ENCODE measurements at regions not wholly inside any gene's neighbourhood (a gene's known extent, or its start where the extent isn't known, plus 50 kb on each side); places are given as distances from the start of the nearest gene placed in this dataset.

- H3K27ac Mint-ChIP-seq: no peak overlapping the region
- peaks cover 6 to 18% of the 10 kb centered on the region in 2 donors for H3K27me3 Mint-ChIP-seq
- no peaks in the 10 kb centered on the region for H3K4me1 Mint-ChIP-seq
- peaks cover 0 to 2% of the 10 kb centered on the region in 2 donors for H3K9me3 Mint-ChIP-seq
- DNase-seq (no peak), ATAC-seq (replicated peaks) (no peak)
- H3K4me3 Mint-ChIP-seq: no peak overlapping the region
- no peaks in the 10 kb centered on the region for H3K36me3 Mint-ChIP-seq
Measured at GRCh38 chr18:21928925-21929324, 188.3 kb downstream of the MIB1 start.

GRCh38 chr18:21930177-21930576, 189.6 kb downstream of the MIB1 start:
- H3K36me3 Mint-ChIP-seq: no peaks in the 10 kb centered on the region
- ATAC-seq (replicated peaks): no peak

GRCh38 chr18:21933931-21934765, 193.6 kb downstream of the MIB1 start:
- DNase-seq (no peak), ATAC-seq (replicated peaks) (no peak)
- peaks cover 11 to 15% of the 10 kb centered on the region in 2 donors for H3K27me3 Mint-ChIP-seq
- no peaks in the 10 kb centered on the region for H3K36me3 Mint-ChIP-seq
- H3K9me3 Mint-ChIP-seq: no peaks in the 10 kb centered on the region
- H3K4me3 Mint-ChIP-seq: no peak overlapping the region
- H3K27ac Mint-ChIP-seq: no peak overlapping the region
- H3K4me1 Mint-ChIP-seq: no peaks in the 10 kb centered on the region

More at GRCh38 chr18:21930177-21930576, 189.6 kb downstream of the MIB1 start:
- peaks cover 11 to 18% of the 10 kb centered on the region in 2 donors for H3K27me3 Mint-ChIP-seq
- no peak overlapping the region for H3K27ac Mint-ChIP-seq
- H3K4me1 Mint-ChIP-seq: no peaks in the 10 kb centered on the region
- DNase-seq: no peak
- H3K9me3 Mint-ChIP-seq: peaks cover 0 to 2% of the 10 kb centered on the region in 2 donors
- no peak overlapping the region for H3K4me3 Mint-ChIP-seq

GRCh38 chr18:21934766-21935015, 194.1 kb downstream of the MIB1 start:
- Mint-ChIP-seq H3K9me3 (no peaks in the 10 kb centered on the region), H3K36me3 (no peaks in the 10 kb centered on the region), H3K4me1 (no peaks in the 10 kb centered on the region), H3K27ac (no peak overlapping the region), H3K4me3 (no peak overlapping the region), H3K27me3 (peaks cover 8 to 15% of the 10 kb centered on the region in 2 donors)
- DNase-seq: no peak
- no peak for ATAC-seq (replicated peaks)

GRCh38 chr18:21943456-21943855, 202.9 kb downstream of the MIB1 start:
- no peaks in the 10 kb centered on the region for H3K4me1 Mint-ChIP-seq
- H3K36me3 Mint-ChIP-seq: no peaks in the 10 kb centered on the region
- H3K4me3 Mint-ChIP-seq: no peak overlapping the region

GRCh38 chr18:21949326-21950015, 208.9 kb downstream of the MIB1 start:
- Mint-ChIP-seq H3K4me1 (no peaks in the 10 kb centered on the region), H3K4me3 (no peak overlapping the region), H3K27me3 (peaks cover 34 to 38% of the 10 kb centered on the region in 2 donors), H3K27ac (no peak overlapping the region), H3K36me3 (peaks cover 0 to 2% of the 10 kb centered on the region in 2 donors), H3K9me3 (peaks cover 0 to 3% of the 10 kb centered on the region in 2 donors)
- ATAC-seq (replicated peaks) (no peak), DNase-seq (no peak)

More at GRCh38 chr18:21943456-21943855, 202.9 kb downstream of the MIB1 start:
- peaks cover 7 to 17% of the 10 kb centered on the region in 2 donors for H3K27me3 Mint-ChIP-seq
- H3K27ac Mint-ChIP-seq: no peak overlapping the region
- no peaks in the 10 kb centered on the region for H3K9me3 Mint-ChIP-seq
- no peak for DNase-seq
- ATAC-seq (replicated peaks): no peak

GRCh38 chr18:21955757-21956652, 213.4 kb upstream of the GATA6 start:
- Mint-ChIP-seq H3K4me1 (peaks cover 0 to 5% of the 10 kb centered on the region in 2 donors), H3K4me3 (no peak overlapping the region), H3K27me3 (peaks cover 15 to 16% of the 10 kb centered on the region in 2 donors), H3K36me3 (peaks cover 0 to 2% of the 10 kb centered on the region in 2 donors), H3K9me3 (peaks cover 0 to 3% of the 10 kb centered on the region in 2 donors), H3K27ac (no peak overlapping the region)
- ATAC-seq (replicated peaks) (peak; percentile 97 to 99), DNase-seq (peak; percentile 33)

- H3K27me3 Mint-ChIP-seq: peaks cover 5 to 6% of the 10 kb centered on the region in 2 donors
Measured at GRCh38 chr18:21958263-21958662, 211.1 kb upstream of the GATA6 start.

GRCh38 chr18:21958707-21959450, 210.5 kb upstream of the GATA6 start:
- Mint-ChIP-seq H3K4me3 (no peak overlapping the region), H3K4me1 (peaks cover 0 to 5% of the 10 kb centered on the region in 2 donors), H3K27me3 (peaks cover 5% of the 10 kb centered on the region in 2 donors), H3K27ac (no peak overlapping the region), H3K36me3 (no peaks in the 10 kb centered on the region), H3K9me3 (no peaks in the 10 kb centered on the region)
- DNase-seq: no peak
- ATAC-seq (replicated peaks): no peak

More at GRCh38 chr18:21958263-21958662, 211.1 kb upstream of the GATA6 start:
- H3K4me3 Mint-ChIP-seq: no peak overlapping the region
- H3K36me3 Mint-ChIP-seq: no peaks in the 10 kb centered on the region
- H3K27ac Mint-ChIP-seq: no peak overlapping the region
- H3K4me1 Mint-ChIP-seq: peaks cover 0 to 5% of the 10 kb centered on the region in 2 donors
- no peaks in the 10 kb centered on the region for H3K9me3 Mint-ChIP-seq
- no peak for DNase-seq
- no peak for ATAC-seq (replicated peaks)

GRCh38 chr18:21960189-21960588, 209.2 kb upstream of the GATA6 start:
- Mint-ChIP-seq H3K9me3 (no peaks in the 10 kb centered on the region), H3K27me3 (peaks cover 5 to 7% of the 10 kb centered on the region in 2 donors), H3K27ac (no peak overlapping the region), H3K36me3 (no peaks in the 10 kb centered on the region), H3K4me3 (no peak overlapping the region), H3K4me1 (peaks cover 0 to 5% of the 10 kb centered on the region in 2 donors)
- no peak for ATAC-seq (replicated peaks)
- DNase-seq: no peak

GRCh38 chr18:21963336-21963735, 206.1 kb upstream of the GATA6 start:
- Mint-ChIP-seq H3K9me3 (no peaks in the 10 kb centered on the region), H3K36me3 (no peaks in the 10 kb centered on the region)
- no peak for DNase-seq

GRCh38 chr18:21968338-21968737, 201.1 kb upstream of the GATA6 start:
- Mint-ChIP-seq H3K9me3 (no peaks in the 10 kb centered on the region), H3K4me3 (no peak overlapping the region), H3K27me3 (peaks cover 0 to 4% of the 10 kb centered on the region in 2 donors), H3K36me3 (no peaks in the 10 kb centered on the region), H3K27ac (no peak overlapping the region), H3K4me1 (no peaks in the 10 kb centered on the region)
- ATAC-seq (replicated peaks): no peak
- DNase-seq: no peak

More at GRCh38 chr18:21963336-21963735, 206.1 kb upstream of the GATA6 start:
- no peak overlapping the region for H3K27ac Mint-ChIP-seq
- H3K4me1 Mint-ChIP-seq: no peaks in the 10 kb centered on the region
- H3K27me3 Mint-ChIP-seq: peaks cover 4 to 5% of the 10 kb centered on the region in 2 donors
- H3K4me3 Mint-ChIP-seq: no peak overlapping the region
- ATAC-seq (replicated peaks): no peak

- ATAC-seq (replicated peaks) (no peak), DNase-seq (no peak)
- H3K4me1 Mint-ChIP-seq: no peaks in the 10 kb centered on the region
- H3K27me3 Mint-ChIP-seq: no peaks in the 10 kb centered on the region
- no peaks in the 10 kb centered on the region for H3K9me3 Mint-ChIP-seq
- H3K4me3 Mint-ChIP-seq: no peak overlapping the region
- no peak overlapping the region for H3K27ac Mint-ChIP-seq
- no peaks in the 10 kb centered on the region for H3K36me3 Mint-ChIP-seq
Measured at GRCh38 chr18:21972281-21972680, 197.1 kb upstream of the GATA6 start.
